HG02571 (cell line): ENCODE measurements at regions not wholly inside any gene's neighbourhood (a gene's known extent, or its start where the extent isn't known, plus 50 kb on each side); places are given as distances from the start of the nearest gene placed in this dataset.

ENCODE experiments used
- ATAC-seq: cut with Tn5 transposase; IDR thresholded peaks from one replicate; pipeline ENCODE4 v1.9.1; 2021; ENCODE audit warnings: mild to moderate bottlenecking, moderate library complexity; ENCODE audit not compliant: unreplicated experiment

DNA sequence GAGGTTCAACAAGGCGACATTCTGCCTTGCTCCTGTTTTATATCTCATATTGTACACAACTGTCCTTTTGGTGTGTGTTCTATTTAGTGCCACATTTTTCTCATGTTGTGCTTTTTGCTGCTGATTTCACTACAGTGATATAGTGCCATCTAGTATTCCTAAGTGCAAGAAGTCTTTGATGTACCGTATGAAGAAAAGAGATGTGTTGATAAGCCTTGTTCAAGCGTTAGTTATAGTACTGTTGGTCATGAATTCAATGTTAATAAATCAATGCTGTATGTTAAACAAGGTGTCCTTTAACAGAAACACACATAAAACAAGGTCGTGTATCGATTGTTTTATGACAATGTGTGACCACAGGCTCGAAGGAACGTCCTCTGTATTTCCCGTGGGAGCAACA is 939.4 kb downstream of the GATA3 start:
- ATAC-seq, result no peak

- ATAC-seq, result no peak
These were observed 944.3 kb downstream of the GATA3 start for GRCh38 chr10:8998751-8999150.

GRCh38 chr10:9003122-9003521 is 948.6 kb downstream of the GATA3 start:
- ATAC-seq, result no peak

- no peak for ATAC-seq
These were observed 950.2 kb downstream of the GATA3 start for GRCh38 chr10:9004736-9005135.

- no peak for ATAC-seq
These were observed 955.0 kb downstream of the GATA3 start for GRCh38 chr10:9009505-9009904.

- no peak for ATAC-seq
These were observed 955.6 kb downstream of the GATA3 start for GRCh38 chr10:9010093-9010492.

GRCh38 chr10:9010931-9011670 is 956.6 kb downstream of the GATA3 start:
- no peak for ATAC-seq

DNA sequence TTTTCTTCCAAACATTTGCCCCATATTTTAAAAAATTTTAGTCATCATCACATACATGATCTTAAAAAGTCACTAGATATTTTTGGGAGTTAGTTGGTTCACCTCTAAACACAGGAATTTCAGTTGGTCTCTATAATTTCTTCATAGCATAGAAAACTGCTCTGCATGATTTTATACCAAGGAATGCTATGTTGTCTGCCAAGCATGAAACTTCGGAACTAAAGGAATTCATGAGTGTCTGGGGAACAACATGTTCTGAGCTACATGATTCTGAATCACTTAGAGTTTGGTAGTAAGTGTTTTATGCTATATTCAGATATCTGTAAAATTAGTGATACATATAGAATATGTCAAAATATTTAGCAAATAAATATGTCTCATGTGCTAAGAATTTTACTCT is 957.8 kb downstream of the GATA3 start:
- ATAC-seq, result no peak

- no peak for ATAC-seq
These were observed 960.5 kb downstream of the GATA3 start for GRCh38 chr10:9015005-9015404.

DNA sequence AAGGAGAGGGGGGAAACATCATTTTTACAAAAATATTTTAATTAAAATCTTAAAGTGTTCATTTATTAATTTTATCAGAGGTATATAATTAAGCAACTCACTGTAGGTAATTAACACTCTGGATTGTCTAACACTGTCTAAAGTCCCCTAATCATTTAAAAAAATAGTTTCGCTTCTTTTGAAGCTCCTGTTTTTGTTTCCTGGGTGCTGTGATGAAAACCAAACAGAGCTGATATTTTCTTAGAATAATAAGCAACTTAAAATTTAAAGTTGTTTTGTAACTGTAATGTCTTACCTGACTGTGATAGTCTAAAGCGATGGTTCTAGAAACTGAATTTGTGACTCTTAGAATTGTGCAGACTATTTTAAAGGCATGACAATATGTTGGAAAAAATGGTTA is 961.0 kb downstream of the GATA3 start:
- no peak for ATAC-seq

- no peak for ATAC-seq
These were observed 962.4 kb downstream of the GATA3 start for GRCh38 chr10:9016930-9017329.

DNA sequence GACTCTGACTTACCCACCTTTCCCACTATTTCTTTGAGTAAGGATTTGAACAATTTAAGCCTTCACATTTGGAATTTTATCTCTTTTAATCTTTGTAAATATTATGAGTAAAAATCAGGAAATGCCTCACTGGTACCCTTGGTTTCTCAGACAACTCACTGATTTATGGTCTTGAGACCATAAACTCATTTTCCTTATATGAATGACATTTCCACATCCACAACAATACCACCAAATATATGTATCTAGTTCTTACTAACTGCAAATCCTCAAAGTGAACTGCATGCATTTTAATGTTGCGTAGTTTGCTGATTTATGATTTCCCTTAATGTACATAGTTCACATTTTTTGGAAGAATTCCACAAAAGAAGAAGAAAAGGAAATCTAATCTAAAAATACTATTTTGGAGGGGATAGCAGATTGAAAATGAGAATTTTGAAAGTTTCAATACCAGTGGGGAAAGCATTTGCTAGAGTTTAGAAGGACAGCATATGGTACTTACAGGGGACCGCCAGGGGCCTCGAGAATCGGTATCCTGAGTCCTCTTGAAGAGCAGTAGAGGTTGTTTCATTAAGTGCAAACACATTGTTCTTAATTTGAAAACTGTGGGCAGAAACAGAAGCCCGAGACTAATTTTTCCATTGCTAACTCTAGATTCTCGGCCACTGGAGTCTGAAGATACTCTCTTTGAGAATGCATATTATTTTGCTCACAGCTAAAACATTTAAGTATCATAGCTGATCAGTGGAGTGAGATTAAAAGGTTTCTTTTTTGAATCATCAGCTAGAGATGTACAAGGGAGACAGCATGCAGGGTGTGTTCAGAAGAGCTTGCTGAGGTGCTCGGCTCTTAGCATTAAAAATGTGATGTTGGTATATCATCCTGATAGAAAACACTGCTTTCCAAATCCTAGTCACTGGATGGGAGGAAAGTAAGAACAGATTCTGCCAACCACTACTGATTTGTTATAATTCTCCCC is 964.0 kb downstream of the GATA3 start:
- no peak for ATAC-seq

DNA sequence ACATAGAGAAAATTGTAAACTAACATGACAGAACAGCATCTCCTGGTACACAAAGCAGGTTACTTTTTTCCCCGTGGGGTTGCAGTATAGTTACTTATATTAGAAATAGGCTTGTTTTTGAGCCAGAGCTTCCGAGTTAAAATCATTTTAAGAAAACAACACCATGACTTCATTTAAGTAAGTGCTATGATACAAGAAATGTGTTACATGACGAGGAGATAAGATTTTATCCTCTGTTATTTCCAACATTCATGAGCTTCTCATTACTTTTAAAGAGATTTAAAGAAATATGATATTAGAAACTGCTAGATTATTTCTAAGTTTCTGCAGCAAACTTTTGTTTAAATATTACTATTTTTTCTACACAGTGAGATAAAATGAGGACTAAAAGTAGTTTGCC is 968.7 kb downstream of the GATA3 start:
- no peak for ATAC-seq

DNA sequence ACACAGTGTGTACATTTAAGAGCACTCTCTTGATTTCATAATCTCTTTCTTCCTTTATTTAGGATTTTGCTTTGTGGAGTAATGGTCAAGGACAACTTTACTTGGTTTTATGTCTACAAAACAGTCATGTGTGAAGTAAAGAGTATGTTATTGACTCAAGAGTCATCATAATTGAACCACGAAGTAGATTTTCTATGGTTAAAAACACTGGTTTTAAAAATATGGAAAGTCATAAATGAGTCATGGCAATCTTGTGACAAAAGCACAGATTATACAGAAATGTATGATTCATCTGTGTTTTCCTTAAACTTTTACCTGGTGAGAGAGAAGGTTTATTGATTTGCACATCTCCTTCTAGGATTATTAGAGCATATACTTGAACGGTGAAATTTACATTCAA is 969.7 kb downstream of the GATA3 start:
- no peak for ATAC-seq

GRCh38 chr10:9028231-9028630 is 973.7 kb downstream of the GATA3 start:
- ATAC-seq, result no peak

DNA sequence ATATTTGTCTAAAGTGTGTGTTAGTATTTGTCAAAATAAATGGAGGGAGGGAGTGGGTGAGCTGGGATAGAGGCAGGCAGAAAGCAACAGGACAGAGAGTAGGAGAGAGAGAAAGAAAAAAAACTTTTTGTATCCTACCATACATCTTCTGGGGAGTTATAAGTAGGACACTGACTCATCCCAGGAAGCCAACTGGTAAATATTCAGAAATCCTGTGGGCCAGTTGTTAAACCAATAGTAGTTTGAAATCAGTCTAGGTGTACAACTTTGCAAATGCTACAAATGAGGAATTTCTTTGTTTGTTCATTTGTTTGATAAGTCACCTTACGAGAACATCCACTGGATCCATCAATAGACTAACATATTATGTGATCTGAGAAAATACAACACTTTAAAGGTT is 980.9 kb downstream of the GATA3 start:
- no peak for ATAC-seq

DNA sequence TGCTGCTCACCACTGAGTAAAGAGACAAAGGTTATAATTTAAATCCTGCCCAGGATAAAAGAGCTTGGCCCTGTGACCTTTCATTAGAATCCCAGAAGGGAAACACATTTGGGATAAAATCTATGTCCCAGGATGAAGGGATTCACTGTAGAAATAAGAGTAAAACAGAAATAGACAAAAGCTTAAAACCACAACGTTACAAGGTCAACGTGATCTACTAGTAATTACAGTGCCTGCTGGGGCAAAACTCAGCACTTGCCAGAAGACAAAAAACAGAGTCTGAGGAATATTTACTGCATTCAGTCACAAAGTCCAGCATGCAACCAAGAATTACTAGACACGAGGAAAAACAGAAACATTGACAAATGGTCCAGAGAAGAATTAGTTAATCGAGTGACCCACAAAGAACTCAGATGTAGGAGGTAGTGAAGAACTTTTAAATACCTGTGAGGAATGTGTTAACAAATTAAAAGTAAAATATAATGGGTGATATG is 982.3 kb downstream of the GATA3 start:
- no peak for ATAC-seq

DNA sequence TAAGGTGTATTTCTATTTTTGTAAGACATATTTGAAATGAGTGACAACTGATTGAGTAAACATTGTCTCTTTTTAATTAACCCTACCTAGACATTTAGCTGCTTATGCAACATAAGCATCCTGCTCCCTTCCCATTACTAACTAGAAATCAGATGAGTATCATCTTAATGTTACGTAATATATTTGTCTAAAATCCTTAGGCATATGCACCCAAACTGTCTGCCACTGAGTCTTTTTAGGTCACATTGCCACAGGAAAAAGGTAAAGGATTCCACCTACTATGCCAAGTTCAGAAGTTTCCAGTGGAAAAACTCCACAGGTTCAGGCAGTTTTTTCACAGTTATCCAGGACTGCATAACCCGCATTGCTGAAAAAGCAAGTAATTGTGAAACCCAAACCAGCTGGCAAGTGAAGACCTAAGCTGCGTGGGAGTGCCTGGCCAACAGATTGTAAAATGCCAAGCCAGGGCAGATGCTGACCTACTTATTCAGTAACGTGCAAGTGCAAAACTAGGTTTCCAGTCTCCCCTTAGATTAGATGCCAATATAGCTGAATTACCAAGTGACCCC is 983.7 kb downstream of the GATA3 start:
- no peak for ATAC-seq

- no peak for ATAC-seq
These were observed 989.0 kb downstream of the GATA3 start for GRCh38 chr10:9043466-9043865.

GRCh38 chr10:9045311-9045710 is 990.8 kb downstream of the GATA3 start:
- no peak for ATAC-seq

- no peak for ATAC-seq
These were observed 997.0 kb downstream of the GATA3 start for GRCh38 chr10:9051328-9051974.
